ENCODE measurements at regions not wholly inside any gene's neighbourhood (a gene's known extent, or its start where the extent isn't known, plus 50 kb on each side); places are given as distances from the start of the nearest gene placed in this dataset.

DNA sequence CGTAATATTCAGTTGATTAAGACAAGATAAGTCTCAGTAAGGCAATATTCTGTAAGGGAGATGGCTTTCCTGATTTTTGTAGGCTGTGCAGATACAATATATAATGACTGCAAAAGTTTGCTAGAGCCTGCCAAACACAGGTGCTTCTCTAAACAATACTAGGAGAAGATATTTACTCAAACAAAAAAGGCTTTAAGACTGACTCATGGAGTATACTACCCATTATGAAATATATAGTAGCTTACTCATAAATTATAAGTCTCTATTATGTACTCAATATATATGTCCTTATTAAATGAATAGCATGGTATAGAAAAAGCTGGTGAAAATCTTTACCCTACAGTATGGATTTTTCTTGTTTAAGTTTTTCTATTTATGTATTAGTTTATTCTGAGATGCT, 93.2 kb upstream of the IL15 start:
- Histone ChIP-seq H3K27ac (no peak overlapping the region), H3K79me2 (no peaks in the 10 kb centered on the region), H3K4me2 (ENCODE audit: low read length) (no peak overlapping the region), H3K9me3 (ENCODE audit: control insufficient read depth, low read length) (no peaks in the 10 kb centered on the region), H3K4me1 (no peaks in the 10 kb centered on the region), H3K4me3 (ENCODE audit: low read depth, low read length) (no peak overlapping the region), H3K27me3 (ENCODE audit: control insufficient read depth, insufficient read depth, low read length) (no peaks in the 10 kb centered on the region), H2AFZ (no peak overlapping the region), H3K36me3 (ENCODE audit: control insufficient read depth, insufficient read depth, low read length) (no peaks in the 10 kb centered on the region), H3K9ac (no peak overlapping the region)
- TF ChIP-seq, protein P1, sequence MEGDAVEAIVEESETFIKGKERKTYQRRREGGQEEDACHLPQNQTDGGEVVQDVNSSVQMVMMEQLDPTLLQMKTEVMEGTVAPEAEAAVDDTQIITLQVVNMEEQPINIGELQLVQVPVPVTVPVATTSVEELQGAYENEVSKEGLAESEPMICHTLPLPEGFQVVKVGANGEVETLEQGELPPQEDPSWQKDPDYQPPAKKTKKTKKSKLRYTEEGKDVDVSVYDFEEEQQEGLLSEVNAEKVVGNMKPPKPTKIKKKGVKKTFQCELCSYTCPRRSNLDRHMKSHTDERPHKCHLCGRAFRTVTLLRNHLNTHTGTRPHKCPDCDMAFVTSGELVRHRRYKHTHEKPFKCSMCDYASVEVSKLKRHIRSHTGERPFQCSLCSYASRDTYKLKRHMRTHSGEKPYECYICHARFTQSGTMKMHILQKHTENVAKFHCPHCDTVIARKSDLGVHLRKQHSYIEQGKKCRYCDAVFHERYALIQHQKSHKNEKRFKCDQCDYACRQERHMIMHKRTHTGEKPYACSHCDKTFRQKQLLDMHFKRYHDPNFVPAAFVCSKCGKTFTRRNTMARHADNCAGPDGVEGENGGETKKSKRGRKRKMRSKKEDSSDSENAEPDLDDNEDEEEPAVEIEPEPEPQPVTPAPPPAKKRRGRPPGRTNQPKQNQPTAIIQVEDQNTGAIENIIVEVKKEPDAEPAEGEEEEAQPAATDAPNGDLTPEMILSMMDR (IDR thresholded peaks at IDR 0.05), result no peak

DNA sequence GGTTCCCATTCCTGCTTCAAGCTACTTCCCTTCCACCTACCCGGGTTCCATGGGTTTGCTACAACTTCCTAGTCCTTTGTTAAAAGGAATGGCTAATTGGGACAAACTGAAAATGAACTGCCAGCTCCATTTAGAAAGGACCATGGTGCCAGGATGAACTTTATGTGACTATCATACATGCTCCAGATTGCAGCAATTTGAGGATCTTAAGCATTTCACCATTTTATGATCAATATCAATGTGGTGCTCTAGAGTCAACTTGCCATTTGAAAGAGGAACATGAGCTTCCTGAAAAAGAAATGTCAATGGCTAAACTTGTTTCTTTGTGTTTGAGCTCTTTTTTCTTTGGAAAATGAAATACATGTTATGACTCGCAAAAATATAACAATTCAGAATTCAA, 92.7 kb upstream of the IL15 start:
- H3K4me3 ChIP-seq (ENCODE audit: low read depth, low read length), result no peak overlapping the region
- no peak overlapping the region for H3K4me2 ChIP-seq (ENCODE audit: low read length)
- H2AFZ ChIP-seq, result no peak overlapping the region
- H3K79me2 ChIP-seq, result no peaks in the 10 kb centered on the region
- H3K9ac ChIP-seq, result no peak overlapping the region
- H3K9me3 ChIP-seq (ENCODE audit: control insufficient read depth, low read length), result no peaks in the 10 kb centered on the region
- H3K4me1 ChIP-seq, result no peaks in the 10 kb centered on the region
- no peak overlapping the region for H3K27ac ChIP-seq
- H3K27me3 ChIP-seq (ENCODE audit: control insufficient read depth, insufficient read depth, low read length), result no peaks in the 10 kb centered on the region
- H3K36me3 ChIP-seq (ENCODE audit: control insufficient read depth, insufficient read depth, low read length), result no peaks in the 10 kb centered on the region
- TF ChIP-seq, protein P1 (IDR thresholded peaks at IDR 0.05), result no peak

DNA sequence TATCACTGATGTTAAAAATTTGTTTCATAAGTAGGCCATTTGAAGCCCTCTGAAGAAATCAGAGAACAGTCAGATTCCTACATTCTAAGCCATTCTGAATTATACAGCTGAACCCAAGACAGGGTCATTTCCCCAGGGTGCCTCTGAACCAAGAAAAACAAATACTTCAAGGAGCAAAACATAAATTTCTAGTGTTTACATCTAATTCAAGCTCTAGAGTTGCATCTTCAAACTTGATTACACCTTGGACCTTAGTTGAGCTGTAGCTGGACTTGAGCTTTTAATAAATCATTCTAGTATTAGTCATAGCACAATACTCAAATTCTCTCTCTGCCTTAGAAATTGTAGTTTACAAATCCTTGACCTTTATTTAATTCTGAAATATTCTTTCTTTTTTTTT, 87.6 kb upstream of the IL15 start:
- TF ChIP-seq, protein P1 (IDR thresholded peaks at IDR 0.05), result no peak
- no peaks in the 10 kb centered on the region for H3K79me2 ChIP-seq
- no peak overlapping the region for H3K4me2 ChIP-seq (ENCODE audit: low read length)
- H3K36me3 ChIP-seq (ENCODE audit: control insufficient read depth, insufficient read depth, low read length), result no peaks in the 10 kb centered on the region
- H3K27me3 ChIP-seq (ENCODE audit: control insufficient read depth, insufficient read depth, low read length), result no peaks in the 10 kb centered on the region
- H2AFZ ChIP-seq, result no peak overlapping the region
- H3K4me3 ChIP-seq (ENCODE audit: low read depth, low read length), result no peak overlapping the region
- no peaks in the 10 kb centered on the region for H3K4me1 ChIP-seq
- no peaks in the 10 kb centered on the region for H3K9me3 ChIP-seq (ENCODE audit: control insufficient read depth, low read length)
- H3K27ac ChIP-seq, result no peak overlapping the region
- H3K9ac ChIP-seq, result no peak overlapping the region

DNA sequence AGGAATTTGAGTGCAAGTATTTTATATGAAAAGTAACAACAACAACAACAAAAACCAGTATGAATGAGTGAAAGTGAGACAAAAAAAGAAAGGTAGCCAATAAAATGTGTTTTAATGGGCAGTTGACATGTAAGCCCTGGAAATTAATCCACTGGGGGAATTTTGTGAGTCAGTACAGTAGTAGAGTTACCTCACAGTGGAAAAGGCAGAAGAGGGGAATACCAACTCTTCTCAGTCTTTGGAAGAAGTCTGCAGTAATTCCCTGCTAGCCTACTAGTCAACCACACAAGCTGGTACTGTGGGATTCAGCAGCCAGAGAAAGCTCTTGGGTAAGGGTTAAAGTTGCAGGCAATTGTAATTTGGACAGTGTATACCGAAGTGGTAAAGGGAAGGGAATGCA, 76.3 kb upstream of the IL15 start:
- Histone ChIP-seq H3K36me3 (ENCODE audit: control insufficient read depth, insufficient read depth, low read length) (no peaks in the 10 kb centered on the region), H3K27ac (no peak overlapping the region), H3K4me1 (no peaks in the 10 kb centered on the region), H3K4me3 (ENCODE audit: low read depth, low read length) (no peak overlapping the region), H3K9me3 (ENCODE audit: control insufficient read depth, low read length) (no peaks in the 10 kb centered on the region), H2AFZ (no peak overlapping the region), H3K4me2 (ENCODE audit: low read length) (no peak overlapping the region), H3K27me3 (ENCODE audit: control insufficient read depth, insufficient read depth, low read length) (no peaks in the 10 kb centered on the region), H3K79me2 (no peaks in the 10 kb centered on the region), H3K9ac (no peak overlapping the region)
- TF ChIP-seq, protein P1 (IDR thresholded peaks at IDR 0.05), result no peak

DNA sequence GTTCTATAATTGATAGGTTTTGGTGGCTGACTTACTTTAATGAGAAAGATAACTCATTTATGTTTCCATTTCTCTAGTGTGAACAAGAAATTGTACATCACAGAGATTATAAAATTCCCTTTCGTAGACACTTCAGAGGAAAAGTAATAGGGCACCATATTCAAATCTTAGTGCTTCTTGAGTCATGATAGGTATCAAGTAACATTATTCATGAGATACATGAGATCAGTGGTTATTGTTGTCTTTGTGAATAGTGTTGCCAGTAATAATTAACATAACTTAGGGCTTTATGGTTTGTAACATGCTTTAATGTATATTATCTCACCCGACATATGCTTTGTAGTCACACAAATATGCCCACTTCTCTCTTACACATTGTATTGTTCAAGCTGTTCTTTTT, 73.7 kb upstream of the IL15 start:
- Histone ChIP-seq H3K9ac (no peak overlapping the region), H3K27me3 (ENCODE audit: control insufficient read depth, insufficient read depth, low read length) (no peaks in the 10 kb centered on the region), H3K9me3 (ENCODE audit: control insufficient read depth, low read length) (no peaks in the 10 kb centered on the region), H3K4me1 (no peaks in the 10 kb centered on the region), H3K4me2 (ENCODE audit: low read length) (no peak overlapping the region), H3K27ac (no peak overlapping the region), H3K4me3 (ENCODE audit: low read depth, low read length) (no peak overlapping the region), H3K79me2 (no peaks in the 10 kb centered on the region), H2AFZ (no peak overlapping the region), H3K36me3 (ENCODE audit: control insufficient read depth, insufficient read depth, low read length) (no peaks in the 10 kb centered on the region)
- TF ChIP-seq, protein P1 (IDR thresholded peaks at IDR 0.05), result no peak

Data from parathyroid adenoma (tissue), 2 donors.